ENCODE measurements at regions not wholly inside any gene's neighbourhood (a gene's known extent, or its start where the extent isn't known, plus 50 kb on each side); places are given as distances from the start of the nearest gene placed in this dataset.

- Histone ChIP-seq H3K27me3 (ENCODE audit: control insufficient read depth in 3 of 3, insufficient read depth in 3 of 3, low read depth in 1 of 3, low read length in 3 of 3) (peaks cover 0 to 14% (median 2%) of the 10 kb centered on the region in 3 experiments), H3K9ac (ENCODE audit: low read depth, low read length, poor library complexity) (no peak overlapping the region), H3K18ac (ENCODE audit: low read length) (no peak overlapping the region), H3K4ac (ENCODE audit: low read length) (no peak overlapping the region), H2AK5ac (ENCODE audit: low read depth, low read length) (no peak overlapping the region), H3K27ac (replicated peaks; ENCODE audit: low read length) (no peak overlapping the region), H3K4me1 (ENCODE audit: control insufficient read depth in 2 of 2, insufficient read depth in 1 of 2, low read depth in 1 of 2, low read length in 2 of 2) (no peaks in the 10 kb centered on the region), H2BK120ac (ENCODE audit: low read depth, low read length) (no peak overlapping the region), H3K4me3 (ENCODE audit: low read length in 2 of 2) (no peak overlapping the region), H2BK15ac (ENCODE audit: low read length) (no peak overlapping the region), H4K91ac (ENCODE audit: low read depth, low read length, poor library complexity) (no peak overlapping the region), H3K36me3 (replicated peaks in 1 of 2; ENCODE audit: control insufficient read depth in 2 of 2, insufficient read depth in 2 of 2, low read length in 2 of 2) (no peaks in the 10 kb centered on the region), H3K14ac (ENCODE audit: low read length) (no peak overlapping the region), H2BK5ac (ENCODE audit: low read length) (no peak overlapping the region), H2AFZ (ENCODE audit: low read length) (no peak overlapping the region), H3K79me1 (ENCODE audit: low read depth, low read length) (no peaks in the 10 kb centered on the region), H3K9me3 (replicated peaks in 1 of 2; ENCODE audit: control insufficient read depth in 2 of 2, insufficient read depth in 1 of 2, low read depth in 1 of 2, low read length in 2 of 2) (peaks cover 0 to 2% of the 10 kb centered on the region in 2 donors), H4K8ac (ENCODE audit: low read depth, low read length) (no peak overlapping the region), H3K23ac (ENCODE audit: low read depth, low read length, poor library complexity) (no peak overlapping the region), H2BK12ac (ENCODE audit: low read length) (no peak overlapping the region), H3K4me2 (ENCODE audit: insufficient read depth, low read length, poor library complexity, severe bottlenecking) (no peak overlapping the region)
- no peak for DNase-seq (ENCODE audit: low spot score)
- no CpG with 5 or more reads among the region's 3 CpGs for WGBS, 2 donors (ENCODE audit: extremely low coverage in 2 of 2, insufficient read length in 2 of 2, insufficient replicate concordance in 1 of 2)
Measured at GRCh38 chr20:5467086-5467485, 143.7 kb downstream of the GPCPD1 start.

- H3K79me1 ChIP-seq (ENCODE audit: low read depth, low read length) = no peaks in the 10 kb centered on the region
- no peaks in the 10 kb centered on the region for H3K36me3 ChIP-seq (replicated peaks in 1 of 2; ENCODE audit: control insufficient read depth in 2 of 2, insufficient read depth in 2 of 2, low read length in 2 of 2)
- no peak overlapping the region for H2AK5ac ChIP-seq (ENCODE audit: low read depth, low read length)
- H3K4me1 ChIP-seq (ENCODE audit: control insufficient read depth in 2 of 2, insufficient read depth in 1 of 2, low read depth in 1 of 2, low read length in 2 of 2) = no peaks in the 10 kb centered on the region
- no CpG with 5 or more reads among the region's 5 CpGs for WGBS, 2 donors (ENCODE audit: extremely low coverage in 2 of 2, insufficient read length in 2 of 2, insufficient replicate concordance in 1 of 2)
- no peak overlapping the region for H3K4ac ChIP-seq (ENCODE audit: low read length)
- no peak overlapping the region for H4K8ac ChIP-seq (ENCODE audit: low read depth, low read length)
- peak overlapping the region; percentile 7 for H3K18ac ChIP-seq (ENCODE audit: low read length)
- no peak overlapping the region for H3K23ac ChIP-seq (ENCODE audit: low read depth, low read length, poor library complexity)
- H2BK5ac ChIP-seq (ENCODE audit: low read length) = no peak overlapping the region
- H3K14ac ChIP-seq (ENCODE audit: low read length) = peak overlapping the region; percentile 49
- no peak overlapping the region for H3K4me2 ChIP-seq (ENCODE audit: insufficient read depth, low read length, poor library complexity, severe bottlenecking)
- H2BK15ac ChIP-seq (ENCODE audit: low read length) = no peak overlapping the region
- H4K91ac ChIP-seq (ENCODE audit: low read depth, low read length, poor library complexity) = no peak overlapping the region
- H3K9ac ChIP-seq (ENCODE audit: low read depth, low read length, poor library complexity) = no peak overlapping the region
- peaks cover 0 to 14% (median 2%) of the 10 kb centered on the region in 3 experiments for H3K27me3 ChIP-seq (ENCODE audit: control insufficient read depth in 3 of 3, insufficient read depth in 3 of 3, low read depth in 1 of 3, low read length in 3 of 3)
- H3K27ac ChIP-seq (replicated peaks; ENCODE audit: low read length) = no peak overlapping the region
- no peak overlapping the region for H2BK12ac ChIP-seq (ENCODE audit: low read length)
- peaks cover 0 to 2% of the 10 kb centered on the region in 2 donors for H3K9me3 ChIP-seq (replicated peaks in 1 of 2; ENCODE audit: control insufficient read depth in 2 of 2, insufficient read depth in 1 of 2, low read depth in 1 of 2, low read length in 2 of 2)
- no peak overlapping the region for H3K4me3 ChIP-seq (ENCODE audit: low read length in 2 of 2)
- DNase-seq (ENCODE audit: low spot score) = no peak
- no peak overlapping the region for H2AFZ ChIP-seq (ENCODE audit: low read length)
- H2BK120ac ChIP-seq (ENCODE audit: low read depth, low read length) = no peak overlapping the region
Measured at GRCh38 chr20:5465604-5465927, 145.2 kb downstream of the GPCPD1 start.

GRCh38 chr20:5464901-5465603 is 145.8 kb downstream of the GPCPD1 start:
- H2BK12ac ChIP-seq (ENCODE audit: low read length) = no peak overlapping the region
- H4K91ac ChIP-seq (ENCODE audit: low read depth, low read length, poor library complexity) = no peak overlapping the region
- H3K79me1 ChIP-seq (ENCODE audit: low read depth, low read length) = no peaks in the 10 kb centered on the region
- H3K27me3 ChIP-seq (ENCODE audit: control insufficient read depth in 3 of 3, insufficient read depth in 3 of 3, low read depth in 1 of 3, low read length in 3 of 3) = peaks cover 0 to 14% (median under 1%) of the 10 kb centered on the region in 3 experiments
- no CpG with 5 or more reads among the region's 23 CpGs for WGBS, 2 donors (ENCODE audit: extremely low coverage in 2 of 2, insufficient read length in 2 of 2, insufficient replicate concordance in 1 of 2)
- H2BK5ac ChIP-seq (ENCODE audit: low read length) = no peak overlapping the region
- no peak overlapping the region for H3K4me2 ChIP-seq (ENCODE audit: insufficient read depth, low read length, poor library complexity, severe bottlenecking)
- H3K4me3 ChIP-seq (ENCODE audit: low read length in 2 of 2) = no peak overlapping the region
- H3K14ac ChIP-seq (ENCODE audit: low read length) = peak overlapping the region; percentile 49
- H4K8ac ChIP-seq (ENCODE audit: low read depth, low read length) = peak overlapping the region; percentile 99
- peaks cover 0 to 2% of the 10 kb centered on the region in 2 donors for H3K9me3 ChIP-seq (replicated peaks in 1 of 2; ENCODE audit: control insufficient read depth in 2 of 2, insufficient read depth in 1 of 2, low read depth in 1 of 2, low read length in 2 of 2)
- no peak overlapping the region for H3K4ac ChIP-seq (ENCODE audit: low read length)
- DNase-seq (ENCODE audit: low spot score) = no peak
- H3K23ac ChIP-seq (ENCODE audit: low read depth, low read length, poor library complexity) = peak overlapping the region; percentile 8
- no peak overlapping the region for H2BK120ac ChIP-seq (ENCODE audit: low read depth, low read length)
- H3K9ac ChIP-seq (ENCODE audit: low read depth, low read length, poor library complexity) = no peak overlapping the region
- H3K4me1 ChIP-seq (ENCODE audit: control insufficient read depth in 2 of 2, insufficient read depth in 1 of 2, low read depth in 1 of 2, low read length in 2 of 2) = no peaks in the 10 kb centered on the region
- no peak overlapping the region for H2BK15ac ChIP-seq (ENCODE audit: low read length)
- H2AFZ ChIP-seq (ENCODE audit: low read length) = no peak overlapping the region
- no peak overlapping the region for H2AK5ac ChIP-seq (ENCODE audit: low read depth, low read length)
- peak overlapping the region; percentile 7 for H3K18ac ChIP-seq (ENCODE audit: low read length)
- no peak overlapping the region for H3K27ac ChIP-seq (replicated peaks; ENCODE audit: low read length)
- H3K36me3 ChIP-seq (replicated peaks in 1 of 2; ENCODE audit: control insufficient read depth in 2 of 2, insufficient read depth in 2 of 2, low read length in 2 of 2) = no peaks in the 10 kb centered on the region

GRCh38 chr20:5463007-5463686 is 146.4 kb upstream of the PROKR2 start:
- Histone ChIP-seq H3K27me3 (ENCODE audit: control insufficient read depth in 3 of 3, insufficient read depth in 3 of 3, low read depth in 1 of 3, low read length in 3 of 3) (peaks cover 0 to 14% (median 0%) of the 10 kb centered on the region in 3 experiments), H3K18ac (ENCODE audit: low read length) (peak overlapping the region; percentile 27), H3K14ac (ENCODE audit: low read length) (no peak overlapping the region), H2AFZ (ENCODE audit: low read length) (no peak overlapping the region), H3K4me1 (ENCODE audit: control insufficient read depth in 2 of 2, insufficient read depth in 1 of 2, low read depth in 1 of 2, low read length in 2 of 2) (no peaks in the 10 kb centered on the region), H4K91ac (ENCODE audit: low read depth, low read length, poor library complexity) (no peak overlapping the region), H2AK5ac (ENCODE audit: low read depth, low read length) (no peak overlapping the region), H2BK15ac (ENCODE audit: low read length) (no peak overlapping the region), H2BK120ac (ENCODE audit: low read depth, low read length) (no peak overlapping the region), H3K9me3 (replicated peaks in 1 of 2; ENCODE audit: control insufficient read depth in 2 of 2, insufficient read depth in 1 of 2, low read depth in 1 of 2, low read length in 2 of 2) (peaks cover 0 to 2% of the 10 kb centered on the region in 2 donors), H2BK12ac (ENCODE audit: low read length) (no peak overlapping the region), H4K8ac (ENCODE audit: low read depth, low read length) (no peak overlapping the region), H3K4ac (ENCODE audit: low read length) (no peak overlapping the region), H3K23ac (ENCODE audit: low read depth, low read length, poor library complexity) (no peak overlapping the region), H2BK5ac (ENCODE audit: low read length) (no peak overlapping the region), H3K79me1 (ENCODE audit: low read depth, low read length) (no peaks in the 10 kb centered on the region), H3K9ac (ENCODE audit: low read depth, low read length, poor library complexity) (no peak overlapping the region), H3K36me3 (replicated peaks in 1 of 2; ENCODE audit: control insufficient read depth in 2 of 2, insufficient read depth in 2 of 2, low read length in 2 of 2) (no peaks in the 10 kb centered on the region), H3K27ac (replicated peaks; ENCODE audit: low read length) (no peak overlapping the region), H3K4me2 (ENCODE audit: insufficient read depth, low read length, poor library complexity, severe bottlenecking) (no peak overlapping the region), H3K4me3 (ENCODE audit: low read length in 2 of 2) (no peak overlapping the region)
- WGBS, 2 donors (ENCODE audit: extremely low coverage in 2 of 2, insufficient read length in 2 of 2, insufficient replicate concordance in 1 of 2) = no CpG with 5 or more reads among the region's 8 CpGs
- no peak for DNase-seq (ENCODE audit: low spot score)
